ENCODE measurements at regions not wholly inside any gene's neighbourhood (a gene's known extent, or its start where the extent isn't known, plus 50 kb on each side); places are given as distances from the start of the nearest gene placed in this dataset.
"Not testable (repeated sequence)": the region's sequence is repeated elsewhere in the genome, so short reads cannot be mapped to it uniquely, and the experiment has no call there.

GRCh38 chr6:159521962-159522361 is 171.1 kb downstream of the SOD2 start:
- Histone ChIP-seq H3K4me3 (no peak overlapping the region), H3K9me3 (replicated peaks) (no peaks in the 10 kb centered on the region), H3K27me3 (0 out of 2 replicates have a peak, but pooled peaks cover 6% of the 10 kb centered on the region), H3K27ac (no peak overlapping the region), H3K4me1 (no peaks in the 10 kb centered on the region), H3K36me3 (no peaks in the 10 kb centered on the region)
- DNase-seq = no peak

- H3K4me1 ChIP-seq = no peaks in the 10 kb centered on the region
- no peaks in the 10 kb centered on the region for H3K9me3 ChIP-seq (replicated peaks)
- no peak for DNase-seq
- H3K36me3 ChIP-seq = no peaks in the 10 kb centered on the region
- H3K27me3 ChIP-seq = 0 out of 2 replicates have a peak, but pooled peaks cover under 1% of the 10 kb centered on the region
- H3K27ac ChIP-seq = no peak overlapping the region
- H3K4me3 ChIP-seq = no peak overlapping the region
These were observed 173.0 kb downstream of the SOD2 start for GRCh38 chr6:159520002-159520401.

GRCh38 chr6:159515811-159516210 is 177.2 kb downstream of the SOD2 start:
- not testable (repeated sequence) for H3K27me3 ChIP-seq; H3K4me1 ChIP-seq; H3K9me3 ChIP-seq (replicated peaks); H3K27ac ChIP-seq; DNase-seq; H3K4me3 ChIP-seq; H3K36me3 ChIP-seq

GRCh38 chr6:159513914-159514313 is 179.1 kb downstream of the SOD2 start:
- DNase-seq = no peak
- Histone ChIP-seq H3K4me3 (no peak overlapping the region), H3K36me3 (no peaks in the 10 kb centered on the region), H3K4me1 (no peaks in the 10 kb centered on the region), H3K27ac (no peak overlapping the region), H3K27me3 (peaks cover 8% of the 10 kb centered on the region; the same call in 1 of the 2 replicates), H3K9me3 (replicated peaks) (no peaks in the 10 kb centered on the region)

GRCh38 chr6:159513074-159513720 is 179.8 kb downstream of the SOD2 start:
- Histone ChIP-seq H3K27me3 (peaks cover 8% of the 10 kb centered on the region; the same call in 1 of the 2 replicates), H3K27ac (no peak overlapping the region), H3K4me3 (no peak overlapping the region), H3K9me3 (replicated peaks) (no peaks in the 10 kb centered on the region), H3K4me1 (no peaks in the 10 kb centered on the region), H3K36me3 (no peaks in the 10 kb centered on the region)
- DNase-seq = no peak

- H3K27me3 ChIP-seq = peaks cover 8% of the 10 kb centered on the region; the same call in 1 of the 2 replicates
- no peak overlapping the region for H3K27ac ChIP-seq
- DNase-seq = no peak
- no peaks in the 10 kb centered on the region for H3K36me3 ChIP-seq
- H3K9me3 ChIP-seq (replicated peaks) = no peaks in the 10 kb centered on the region
- H3K4me3 ChIP-seq = no peak overlapping the region
- H3K4me1 ChIP-seq = no peaks in the 10 kb centered on the region
These were observed 180.5 kb downstream of the SOD2 start for GRCh38 chr6:159512571-159512970.

GRCh38 chr6:159512104-159512503 is 180.9 kb downstream of the SOD2 start:
- H3K27me3 ChIP-seq = peaks cover 8% of the 10 kb centered on the region; the same call in 1 of the 2 replicates
- no peak for DNase-seq
- H3K9me3 ChIP-seq (replicated peaks) = no peaks in the 10 kb centered on the region
- no peak overlapping the region for H3K4me3 ChIP-seq
- H3K27ac ChIP-seq = no peak overlapping the region
- no peaks in the 10 kb centered on the region for H3K36me3 ChIP-seq
- no peaks in the 10 kb centered on the region for H3K4me1 ChIP-seq

- no peak overlapping the region for H3K27ac ChIP-seq
- no peaks in the 10 kb centered on the region for H3K4me1 ChIP-seq
- H3K27me3 ChIP-seq = peaks cover 8% of the 10 kb centered on the region; the same call in 1 of the 2 replicates
- no peaks in the 10 kb centered on the region for H3K36me3 ChIP-seq
- no peak overlapping the region for H3K4me3 ChIP-seq
- no peaks in the 10 kb centered on the region for H3K9me3 ChIP-seq (replicated peaks)
- DNase-seq = no peak
These were observed 182.9 kb downstream of the SOD2 start for GRCh38 chr6:159510141-159510540.

GRCh38 chr6:159508931-159509330 is 184.1 kb downstream of the SOD2 start:
- H3K4me1 ChIP-seq = no peaks in the 10 kb centered on the region
- no peaks in the 10 kb centered on the region for H3K9me3 ChIP-seq (replicated peaks)
- H3K27me3 ChIP-seq = peaks cover 8% of the 10 kb centered on the region; the same call in 1 of the 2 replicates
- no peaks in the 10 kb centered on the region for H3K36me3 ChIP-seq
- no peak overlapping the region for H3K27ac ChIP-seq
- DNase-seq = no peak
- H3K4me3 ChIP-seq = no peak overlapping the region

GRCh38 chr6:159506048-159506447 is 187.0 kb downstream of the SOD2 start:
- Histone ChIP-seq H3K36me3 (no peaks in the 10 kb centered on the region), H3K9me3 (replicated peaks) (no peaks in the 10 kb centered on the region), H3K4me3 (no peak overlapping the region), H3K27me3 (no peaks in the 10 kb centered on the region), H3K27ac (no peak overlapping the region), H3K4me1 (no peaks in the 10 kb centered on the region)
- DNase-seq = no peak

GRCh38 chr6:159505140-159505922 is 187.7 kb downstream of the SOD2 start:
- Histone ChIP-seq H3K4me1 (no peaks in the 10 kb centered on the region), H3K27ac (no peak overlapping the region), H3K27me3 (no peaks in the 10 kb centered on the region), H3K9me3 (replicated peaks) (no peaks in the 10 kb centered on the region), H3K36me3 (no peaks in the 10 kb centered on the region), H3K4me3 (no peak overlapping the region)
- DNase-seq = no peak

- no peak for DNase-seq
- Histone ChIP-seq H3K36me3 (no peaks in the 10 kb centered on the region), H3K4me3 (no peak overlapping the region), H3K27me3 (no peaks in the 10 kb centered on the region), H3K27ac (no peak overlapping the region), H3K4me1 (no peaks in the 10 kb centered on the region), H3K9me3 (replicated peaks) (peaks cover 4% of the 10 kb centered on the region; the same call in 1 of the 2 replicates)
These were observed 191.5 kb downstream of the SOD2 start for GRCh38 chr6:159501558-159501957.

- H3K36me3 ChIP-seq = no peaks in the 10 kb centered on the region
These were observed 194.0 kb downstream of the SOD2 start for GRCh38 chr6:159499034-159499433.

GRCh38 chr6:159494586-159494972 is 198.5 kb downstream of the SOD2 start:
- H3K36me3 ChIP-seq = no peaks in the 10 kb centered on the region
- no peaks in the 10 kb centered on the region for H3K27me3 ChIP-seq
- H3K9me3 ChIP-seq (replicated peaks) = peaks cover 4% of the 10 kb centered on the region; the same call in 1 of the 2 replicates
- H3K4me1 ChIP-seq = no peaks in the 10 kb centered on the region
- no peak overlapping the region for H3K4me3 ChIP-seq
- no peak for DNase-seq
- no peak overlapping the region for H3K27ac ChIP-seq

More at GRCh38 chr6:159499034-159499433, 194.0 kb downstream of the SOD2 start:
- peaks cover 4% of the 10 kb centered on the region; the same call in 1 of the 2 replicates for H3K9me3 ChIP-seq (replicated peaks)
- no peaks in the 10 kb centered on the region for H3K27me3 ChIP-seq
- no peak overlapping the region for H3K4me3 ChIP-seq
- H3K27ac ChIP-seq = no peak overlapping the region
- H3K4me1 ChIP-seq = no peaks in the 10 kb centered on the region
- DNase-seq = no peak

GRCh38 chr6:159493898-159494585 is 199.0 kb downstream of the SOD2 start:
- Histone ChIP-seq H3K27ac (no peak overlapping the region), H3K9me3 (replicated peaks) (peaks cover 4% of the 10 kb centered on the region; the same call in 1 of the 2 replicates), H3K4me3 (no peak overlapping the region)

More at GRCh38 chr6:159493898-159494585, 199.0 kb downstream of the SOD2 start:
- no peaks in the 10 kb centered on the region for H3K36me3 ChIP-seq
- H3K27me3 ChIP-seq = no peaks in the 10 kb centered on the region
- no peak for DNase-seq
- H3K4me1 ChIP-seq = no peaks in the 10 kb centered on the region
